CD4-positive, alpha-beta memory T cell (primary cell): ENCODE measurements at regions not wholly inside any gene's neighbourhood (a gene's known extent, or its start where the extent isn't known, plus 50 kb on each side); places are given as distances from the start of the nearest gene placed in this dataset.

Experiments
- CTCF ChIA-PET: fragments of 350-600 bp; sonication (Branson Sonifier 250); formaldehyde crosslinking; loops from one replicate; lab custom pipeline; 2021; ENCODE audit warnings: inconsistent platforms; ENCODE audit not compliant: partially characterized antibody; lab: Charles Lee
- POLR2A ChIA-PET: fragments of 350-600 bp; sonication (Branson Sonifier 250); formaldehyde crosslinking; loops from one replicate; lab custom pipeline; 2021; ENCODE audit not compliant: partially characterized antibody; lab: Charles Lee
- DNase-seq, 5 donors: peaks; one replicate each; pipeline versions ENCODE4 v3.0.0 to v3.0.0-alpha.2; 2020 to 2022; ENCODE audit warnings: mixed read lengths in 1 of 5
- H3K27ac ChIP-seq: one replicate; pipeline ENCODE4 v1.7.0; 2013; ENCODE audit warnings: low read depth, low read length
- H3K27me3 ChIP-seq: 2 replicates; pipeline ENCODE4 v1.7.0; 2013; ENCODE audit warnings: mild to moderate bottlenecking, low read length, moderate library complexity; ENCODE audit not compliant: insufficient read depth
- H3K36me3 ChIP-seq: 2 replicates; pipeline ENCODE4 v1.7.0; 2013; ENCODE audit warnings: mild to moderate bottlenecking, low read length, moderate library complexity; ENCODE audit not compliant: insufficient read depth
- H3K4me1 ChIP-seq: 2 replicates; pipeline ENCODE4 v1.7.0; 2013; ENCODE audit warnings: mild to moderate bottlenecking, low read length, moderate library complexity; ENCODE audit not compliant: insufficient read depth
- H3K4me3 ChIP-seq, 2 donors: one replicate each; pipeline ENCODE4 v1.7.0; 2013; ENCODE audit warnings: low read length in 2 of 2, mild to moderate bottlenecking in 1 of 2
- H3K9me3 ChIP-seq, 2 donors: one replicate each; pipeline ENCODE4 v1.7.0; 2013; ENCODE audit warnings: low read length in 2 of 2, control low read depth in 1 of 2; ENCODE audit not compliant: control insufficient read depth in 1 of 2
- H3K27ac Mint-ChIP-seq, 7 donors: one replicate each; pipeline ENCODE4 v1.8.0; 2020 to 2021; ENCODE audit warnings: mixed read lengths in 7 of 7, mild to moderate bottlenecking in 6 of 7, inconsistent platforms in 3 of 7, moderate library complexity in 3 of 7
- H3K27me3 Mint-ChIP-seq, 2 donors: one replicate each; pipeline ENCODE4 v1.8.0; 2020 to 2021; ENCODE audit warnings: mixed read lengths in 2 of 2
- H3K36me3 Mint-ChIP-seq, 2 donors: one replicate each; pipeline ENCODE4 v1.8.0; 2020 to 2021; ENCODE audit warnings: mixed read lengths in 2 of 2, inconsistent platforms in 1 of 2, mild to moderate bottlenecking in 1 of 2
- H3K4me1 Mint-ChIP-seq, 4 donors: one replicate each; pipeline ENCODE4 v1.8.0; 2020 to 2021; ENCODE audit warnings: mixed read lengths in 4 of 4, mild to moderate bottlenecking in 1 of 4
- H3K4me3 Mint-ChIP-seq, 8 donors: one replicate each; pipeline ENCODE4 v1.8.0; 2020 to 2021; ENCODE audit warnings: mixed read lengths in 8 of 8, mild to moderate bottlenecking in 7 of 8, moderate library complexity in 6 of 8, inconsistent platforms in 3 of 8
- H3K9me3 Mint-ChIP-seq, 8 donors: one replicate each; pipeline ENCODE4 v1.8.0; 2020 to 2021; ENCODE audit warnings: mixed read lengths in 8 of 8, mild to moderate bottlenecking in 5 of 8, inconsistent platforms in 3 of 8, moderate library complexity in 1 of 8
- intact Hi-C: fragments of 100-400 bp; cut with micrococcal nuclease; formaldehyde crosslinking; loops from one replicate; pipeline ENCODE4 v1.15.1; 2023

GRCh38 chr15:96448923-96449322 is 118.4 kb downstream of the NR2F2 start:
- H3K4me3 ChIP-seq, result no peak overlapping the region
- POLR2A ChIA-PET, result no interaction called here
- no peak overlapping the region for H3K27ac ChIP-seq
- no peak for DNase-seq
- H3K4me1 Mint-ChIP-seq, result no peaks in the 10 kb centered on the region
- no peaks in the 10 kb centered on the region for H3K36me3 Mint-ChIP-seq
- H3K4me1 ChIP-seq, result no peaks in the 10 kb centered on the region
- H3K9me3 Mint-ChIP-seq, result peaks cover 0 to 5% (median 2%) of the 10 kb centered on the region in 8 donors
- CTCF ChIA-PET, result no interaction called here
- no peaks in the 10 kb centered on the region for H3K27me3 Mint-ChIP-seq
- no peaks in the 10 kb centered on the region for H3K27me3 ChIP-seq
- H3K4me3 Mint-ChIP-seq, result no peak overlapping the region
- H3K36me3 ChIP-seq, result no peaks in the 10 kb centered on the region
- intact Hi-C loops, result no loop called here
- H3K9me3 ChIP-seq, result no peaks in the 10 kb centered on the region
- H3K27ac Mint-ChIP-seq, result no peak overlapping the region

- Histone ChIP-seq H3K9me3 (no peaks in the 10 kb centered on the region), H3K27me3 (no peaks in the 10 kb centered on the region), H3K36me3 (no peaks in the 10 kb centered on the region), H3K4me1 (no peaks in the 10 kb centered on the region), H3K27ac (no peak overlapping the region), H3K4me3 (no peak overlapping the region)
- Mint-ChIP-seq H3K9me3 (peaks cover 0 to 11% (median 2%) of the 10 kb centered on the region in 8 donors), H3K4me1 (no peaks in the 10 kb centered on the region), H3K27me3 (peaks cover 0 to 2% of the 10 kb centered on the region in 2 donors), H3K4me3 (no peak overlapping the region), H3K27ac (no peak overlapping the region), H3K36me3 (no peaks in the 10 kb centered on the region)
- no peak for DNase-seq
- ChIA-PET CTCF (no interaction called here), POLR2A (no interaction called here)
- intact Hi-C loops, result no loop called here
Measured at GRCh38 chr15:96457841-96458240, 127.3 kb downstream of the NR2F2 start.

- H3K4me3 ChIP-seq, result no peak overlapping the region
Measured at GRCh38 chr15:96460106-96460505, 129.6 kb downstream of the NR2F2 start.

GRCh38 chr15:96462768-96463750 is 132.6 kb downstream of the NR2F2 start:
- POLR2A ChIA-PET, result no interaction called here
- no peaks in the 10 kb centered on the region for H3K36me3 Mint-ChIP-seq
- H3K4me3 Mint-ChIP-seq, result no peak overlapping the region
- H3K4me1 ChIP-seq, result no peaks in the 10 kb centered on the region
- H3K27me3 ChIP-seq, result no peaks in the 10 kb centered on the region
- no peaks in the 10 kb centered on the region for H3K27me3 Mint-ChIP-seq
- no peaks in the 10 kb centered on the region for H3K36me3 ChIP-seq
- no peaks in the 10 kb centered on the region for H3K4me1 Mint-ChIP-seq
- no peak overlapping the region for H3K4me3 ChIP-seq
- H3K9me3 ChIP-seq, result no peaks in the 10 kb centered on the region
- DNase-seq, result no peak
- H3K27ac ChIP-seq, result no peak overlapping the region
- H3K9me3 Mint-ChIP-seq, result peaks cover 0 to 9% (median 1%) of the 10 kb centered on the region in 8 donors
- intact Hi-C loops, result no loop called here
- CTCF ChIA-PET, result no interaction called here
- no peak overlapping the region for H3K27ac Mint-ChIP-seq

More at GRCh38 chr15:96460106-96460505, 129.6 kb downstream of the NR2F2 start:
- Mint-ChIP-seq H3K27me3 (peaks cover 0 to 2% of the 10 kb centered on the region in 2 donors), H3K27ac (no peak overlapping the region), H3K4me3 (no peak overlapping the region), H3K4me1 (no peaks in the 10 kb centered on the region), H3K9me3 (peaks cover 0 to 9% (median 1%) of the 10 kb centered on the region in 8 donors), H3K36me3 (no peaks in the 10 kb centered on the region)
- ChIA-PET CTCF (no interaction called here), POLR2A (no interaction called here)
- no peak for DNase-seq
- Histone ChIP-seq H3K36me3 (no peaks in the 10 kb centered on the region), H3K4me1 (no peaks in the 10 kb centered on the region), H3K9me3 (no peaks in the 10 kb centered on the region), H3K27me3 (no peaks in the 10 kb centered on the region), H3K27ac (no peak overlapping the region)
- intact Hi-C loops, result no loop called here

- Mint-ChIP-seq H3K27ac (no peak overlapping the region), H3K9me3 (peaks cover 0 to 5% (median under 1%) of the 10 kb centered on the region in 8 donors), H3K36me3 (no peaks in the 10 kb centered on the region), H3K27me3 (no peaks in the 10 kb centered on the region), H3K4me1 (no peaks in the 10 kb centered on the region), H3K4me3 (no peak overlapping the region)
- Histone ChIP-seq H3K9me3 (no peaks in the 10 kb centered on the region), H3K36me3 (no peaks in the 10 kb centered on the region), H3K27me3 (no peaks in the 10 kb centered on the region), H3K27ac (no peak overlapping the region), H3K4me1 (no peaks in the 10 kb centered on the region), H3K4me3 (no peak overlapping the region)
- intact Hi-C loops, result no loop called here
- no peak for DNase-seq
- POLR2A ChIA-PET, result no interaction called here
- CTCF ChIA-PET, result no interaction called here
Measured at GRCh38 chr15:96466389-96466947, 136.0 kb downstream of the NR2F2 start.

GRCh38 chr15:96468036-96468435 is 137.5 kb downstream of the NR2F2 start:
- CTCF ChIA-PET, result no interaction called here

GRCh38 chr15:96470681-96471310 is 140.3 kb downstream of the NR2F2 start:
- H3K4me1 Mint-ChIP-seq, result no peaks in the 10 kb centered on the region
- H3K27ac Mint-ChIP-seq, result no peak overlapping the region
- H3K27me3 Mint-ChIP-seq, result no peaks in the 10 kb centered on the region
- intact Hi-C loops, result no loop called here
- no peak overlapping the region for H3K27ac ChIP-seq
- H3K9me3 Mint-ChIP-seq, result peaks cover 0 to 8% (median 4%) of the 10 kb centered on the region in 8 donors
- DNase-seq, result no peak
- CTCF ChIA-PET, result no interaction called here
- POLR2A ChIA-PET, result no interaction called here
- no peaks in the 10 kb centered on the region for H3K36me3 Mint-ChIP-seq
- no peaks in the 10 kb centered on the region for H3K4me1 ChIP-seq
- no peaks in the 10 kb centered on the region for H3K9me3 ChIP-seq
- H3K27me3 ChIP-seq, result no peaks in the 10 kb centered on the region
- no peaks in the 10 kb centered on the region for H3K36me3 ChIP-seq
- no peak overlapping the region for H3K4me3 Mint-ChIP-seq
- H3K4me3 ChIP-seq, result no peak overlapping the region

More at GRCh38 chr15:96468036-96468435, 137.5 kb downstream of the NR2F2 start:
- POLR2A ChIA-PET, result no interaction called here
- Mint-ChIP-seq H3K9me3 (peaks cover 0 to 7% (median 4%) of the 10 kb centered on the region in 8 donors), H3K27me3 (no peaks in the 10 kb centered on the region), H3K36me3 (no peaks in the 10 kb centered on the region), H3K4me1 (no peaks in the 10 kb centered on the region), H3K4me3 (no peak overlapping the region), H3K27ac (no peak overlapping the region)
- H3K27ac ChIP-seq, result no peak overlapping the region
- intact Hi-C loops, result no loop called here
- H3K9me3 ChIP-seq, result no peaks in the 10 kb centered on the region
- DNase-seq, result no peak
- no peaks in the 10 kb centered on the region for H3K4me1 ChIP-seq
- H3K36me3 ChIP-seq, result no peaks in the 10 kb centered on the region
- no peak overlapping the region for H3K4me3 ChIP-seq
- no peaks in the 10 kb centered on the region for H3K27me3 ChIP-seq
